HepG2 (cell line): ENCODE measurements at regions not wholly inside any gene's neighbourhood (a gene's known extent, or its start where the extent isn't known, plus 50 kb on each side); places are given as distances from the start of the nearest gene placed in this dataset.

Experiments used
- CCDC6 ChIP-seq: sonication (generic); formaldehyde crosslinking; IDR thresholded peaks from 2 replicates; pipeline ENCODE4 v1.8.1; 2022; ENCODE audit warnings: mild to moderate bottlenecking, missing genetic modification reagents, moderate library complexity
- CREB1 ChIP-seq, 2 experiments: fragments of 450-650 bp in 1 of 2; IDR thresholded peaks; 2 replicates each; pipeline ENCODE4 v1.6.1; 2016 to 2017; ENCODE audit warnings: control low read depth in 1 of 2, mild to moderate bottlenecking in 1 of 2, missing compliant biosample characterization in 1 of 2, missing genetic modification characterization in 1 of 2
- DNMT1 ChIP-seq: sonication (generic); formaldehyde crosslinking; IDR thresholded peaks from 2 replicates; pipeline ENCODE4 v1.5.1; 2020; ENCODE audit warnings: mild to moderate bottlenecking, missing genetic modification reagents
- GPBP1L1 ChIP-seq: sonication (generic); formaldehyde crosslinking; IDR thresholded peaks from 2 replicates; pipeline ENCODE4 v1.5.0; 2020; ENCODE audit warnings: mild to moderate bottlenecking, missing genetic modification reagents
- JARID2 ChIP-seq: sonication (generic); formaldehyde crosslinking; IDR thresholded peaks from 2 replicates; pipeline ENCODE4 v1.8.1; 2023; ENCODE audit warnings: missing genetic modification reagents, inconsistent platforms; ENCODE audit not compliant: insufficient replicate concordance
- KDM4B ChIP-seq: sonication (generic); formaldehyde crosslinking; IDR thresholded peaks from 2 replicates; pipeline ENCODE4 v1.4.0; 2020; ENCODE audit warnings: missing genetic modification reagents
- NKX3-1 ChIP-seq: sonication (generic); formaldehyde crosslinking; IDR thresholded peaks from 2 replicates; pipeline ENCODE4 v1.5.0; 2020; ENCODE audit warnings: missing genetic modification reagents
- POLR2G ChIP-seq: fragments of 200-400 bp; formaldehyde crosslinking; IDR thresholded peaks from 2 replicates; pipeline ENCODE4 v1.6.1; 2018; ENCODE audit warnings: mild to moderate bottlenecking, low read depth, low read length, moderate library complexity
- PRMT3 ChIP-seq: sonication (generic); formaldehyde crosslinking; IDR thresholded peaks from 2 replicates; pipeline ENCODE4 v1.8.1; 2022; ENCODE audit warnings: low read depth, mild to moderate bottlenecking, moderate library complexity, missing genetic modification reagents, borderline replicate concordance
- SNRNP70 ChIP-seq: fragments of 200-400 bp; formaldehyde crosslinking; IDR thresholded peaks from 2 replicates; pipeline ENCODE4 v1.6.1; 2017; ENCODE audit warnings: mild to moderate bottlenecking, low read depth, low read length, moderate library complexity
- SRF ChIP-seq: IDR thresholded peaks from 2 replicates; pipeline ENCODE4 v1.6.1; 2011; ENCODE audit warnings: mild to moderate bottlenecking, low read depth, low read length, moderate library complexity
- STAG1 ChIP-seq: sonication (generic); formaldehyde crosslinking; IDR thresholded peaks from 2 replicates; pipeline ENCODE4 v1.4.0; 2020; ENCODE audit warnings: missing genetic modification reagents
- TGIF2 ChIP-seq: IDR thresholded peaks from 2 replicates; pipeline ENCODE4 v1.6.1; 2016; ENCODE audit warnings: control low read depth, missing compliant biosample characterization
- ZBTB42 ChIP-seq: sonication (generic); formaldehyde crosslinking; IDR thresholded peaks from 2 replicates; pipeline ENCODE4 v1.5.0; 2020; ENCODE audit warnings: mild to moderate bottlenecking, missing genetic modification reagents
- ZFY ChIP-seq: sonication (generic); formaldehyde crosslinking; IDR thresholded peaks from 2 replicates; pipeline ENCODE4 v1.4.0; 2020; ENCODE audit warnings: missing genetic modification reagents
- ZNF3 ChIP-seq: IDR thresholded peaks from 2 replicates; pipeline ENCODE4 v1.7.0; 2017; ENCODE audit warnings: inconsistent platforms
- TF ChIP-seq, protein P1 (sequence below): sonication (generic); formaldehyde crosslinking; IDR thresholded peaks from 2 replicates; pipeline ENCODE4 v1.4.0; 2020; ENCODE audit warnings: missing genetic modification reagents
- TF ChIP-seq, protein P2 (sequence below): fragments of 450-650 bp; IDR thresholded peaks from 2 replicates; pipeline ENCODE4 v1.6.1; 2017; ENCODE audit warnings: mild to moderate bottlenecking
- TF ChIP-seq, protein P3 (sequence below): sonication (generic); formaldehyde crosslinking; IDR thresholded peaks from 2 replicates; pipeline ENCODE4 v1.5.1; 2020; ENCODE audit warnings: missing genetic modification reagents, mild to moderate bottlenecking, borderline replicate concordance

GRCh38 chr5:38148021-38148625, 110.2 kb upstream of the EGFLAM start (continued):
- TF ChIP-seq, protein P1, sequence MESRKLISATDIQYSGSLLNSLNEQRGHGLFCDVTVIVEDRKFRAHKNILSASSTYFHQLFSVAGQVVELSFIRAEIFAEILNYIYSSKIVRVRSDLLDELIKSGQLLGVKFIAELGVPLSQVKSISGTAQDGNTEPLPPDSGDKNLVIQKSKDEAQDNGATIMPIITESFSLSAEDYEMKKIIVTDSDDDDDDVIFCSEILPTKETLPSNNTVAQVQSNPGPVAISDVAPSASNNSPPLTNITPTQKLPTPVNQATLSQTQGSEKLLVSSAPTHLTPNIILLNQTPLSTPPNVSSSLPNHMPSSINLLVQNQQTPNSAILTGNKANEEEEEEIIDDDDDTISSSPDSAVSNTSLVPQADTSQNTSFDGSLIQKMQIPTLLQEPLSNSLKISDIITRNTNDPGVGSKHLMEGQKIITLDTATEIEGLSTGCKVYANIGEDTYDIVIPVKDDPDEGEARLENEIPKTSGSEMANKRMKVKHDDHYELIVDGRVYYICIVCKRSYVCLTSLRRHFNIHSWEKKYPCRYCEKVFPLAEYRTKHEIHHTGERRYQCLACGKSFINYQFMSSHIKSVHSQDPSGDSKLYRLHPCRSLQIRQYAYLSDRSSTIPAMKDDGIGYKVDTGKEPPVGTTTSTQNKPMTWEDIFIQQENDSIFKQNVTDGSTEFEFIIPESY (CRISPR knock-in tag): peak; percentile 8; the same call in 1 of the 2 replicates
- TF ChIP-seq TGIF2 (CRISPR knock-in tag): 0 out of 2 replicates have a peak, but pooled peaks have one; percentile 43
- no peak for TF ChIP-seq CREB1 (IDR thresholded peaks at IDR 0.05)
- TF ChIP-seq CREB1 (CRISPR knock-in tag; IDR thresholded peaks at IDR 0.05): peak; percentile 52; the same call in 1 of the 2 replicates
- no peak for TF ChIP-seq ZBTB42
- TF ChIP-seq SRF: no peak
- no peak for TF ChIP-seq ZNF3 (CRISPR knock-in tag)
- TF ChIP-seq DNMT1: no peak
- TF ChIP-seq, protein P2, sequence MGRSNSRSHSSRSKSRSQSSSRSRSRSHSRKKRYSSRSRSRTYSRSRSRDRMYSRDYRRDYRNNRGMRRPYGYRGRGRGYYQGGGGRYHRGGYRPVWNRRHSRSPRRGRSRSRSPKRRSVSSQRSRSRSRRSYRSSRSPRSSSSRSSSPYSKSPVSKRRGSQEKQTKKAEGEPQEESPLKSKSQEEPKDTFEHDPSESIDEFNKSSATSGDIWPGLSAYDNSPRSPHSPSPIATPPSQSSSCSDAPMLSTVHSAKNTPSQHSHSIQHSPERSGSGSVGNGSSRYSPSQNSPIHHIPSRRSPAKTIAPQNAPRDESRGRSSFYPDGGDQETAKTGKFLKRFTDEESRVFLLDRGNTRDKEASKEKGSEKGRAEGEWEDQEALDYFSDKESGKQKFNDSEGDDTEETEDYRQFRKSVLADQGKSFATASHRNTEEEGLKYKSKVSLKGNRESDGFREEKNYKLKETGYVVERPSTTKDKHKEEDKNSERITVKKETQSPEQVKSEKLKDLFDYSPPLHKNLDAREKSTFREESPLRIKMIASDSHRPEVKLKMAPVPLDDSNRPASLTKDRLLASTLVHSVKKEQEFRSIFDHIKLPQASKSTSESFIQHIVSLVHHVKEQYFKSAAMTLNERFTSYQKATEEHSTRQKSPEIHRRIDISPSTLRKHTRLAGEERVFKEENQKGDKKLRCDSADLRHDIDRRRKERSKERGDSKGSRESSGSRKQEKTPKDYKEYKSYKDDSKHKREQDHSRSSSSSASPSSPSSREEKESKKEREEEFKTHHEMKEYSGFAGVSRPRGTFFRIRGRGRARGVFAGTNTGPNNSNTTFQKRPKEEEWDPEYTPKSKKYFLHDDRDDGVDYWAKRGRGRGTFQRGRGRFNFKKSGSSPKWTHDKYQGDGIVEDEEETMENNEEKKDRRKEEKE: no peak
- TF ChIP-seq NKX3-1 (CRISPR knock-in tag): no peak; the same call in 1 of the 2 replicates
- TF ChIP-seq ZFY (CRISPR knock-in tag): peak; percentile 40; the same call in 1 of the 2 replicates
- TF ChIP-seq SNRNP70: no peak
- TF ChIP-seq JARID2: peak; percentile 76
- TF ChIP-seq STAG1 (CRISPR knock-in tag): peak; percentile 33
- TF ChIP-seq, protein P3, sequence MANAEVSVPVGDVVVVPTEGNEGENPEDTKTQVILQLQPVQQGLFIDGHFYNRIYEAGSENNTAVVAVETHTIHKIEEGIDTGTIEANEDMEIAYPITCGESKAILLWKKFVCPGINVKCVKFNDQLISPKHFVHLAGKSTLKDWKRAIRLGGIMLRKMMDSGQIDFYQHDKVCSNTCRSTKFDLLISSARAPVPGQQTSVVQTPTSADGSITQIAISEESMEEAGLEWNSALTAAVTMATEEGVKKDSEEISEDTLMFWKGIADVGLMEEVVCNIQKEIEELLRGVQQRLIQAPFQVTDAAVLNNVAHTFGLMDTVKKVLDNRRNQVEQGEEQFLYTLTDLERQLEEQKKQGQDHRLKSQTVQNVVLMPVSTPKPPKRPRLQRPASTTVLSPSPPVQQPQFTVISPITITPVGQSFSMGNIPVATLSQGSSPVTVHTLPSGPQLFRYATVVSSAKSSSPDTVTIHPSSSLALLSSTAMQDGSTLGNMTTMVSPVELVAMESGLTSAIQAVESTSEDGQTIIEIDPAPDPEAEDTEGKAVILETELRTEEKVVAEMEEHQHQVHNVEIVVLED (CRISPR knock-in tag): 0 out of 2 replicates have a peak, but pooled peaks have one; percentile 26
- TF ChIP-seq PRMT3: no peak
- TF ChIP-seq KDM4B (CRISPR knock-in tag): no peak
- TF ChIP-seq POLR2G: peak; percentile 98
- TF ChIP-seq GPBP1L1 (CRISPR knock-in tag): no peak
- TF ChIP-seq CCDC6: peak; percentile 64; the same call in 1 of the 2 replicates
